ENCODE measurements at regions not wholly inside any gene's neighbourhood (a gene's known extent, or its start where the extent isn't known, plus 50 kb on each side); places are given as distances from the start of the nearest gene placed in this dataset.

GRCh38 chr6:149234051-149234962, 83.2 kb upstream of the TAB2 start:
- peaks cover 12 to 27% of the 10 kb centered on the region in 2 donors for H3K4me1 ChIP-seq (replicated peaks in 1 of 2)
- 64 to 72% (median 68%) methylated on average over 7 of the region's 7 CpGs for WGBS, 4 donors

GRCh38 chr6:149235130-149235561, 82.4 kb upstream of the TAB2 start:
- DNase-seq = peak; percentile 59 to 81 (median 67)
- 20 to 29% (median 25%) methylated on average over 3 of the region's 3 CpGs for WGBS, 4 donors
- Histone ChIP-seq H3K4me3 (no peak overlapping the region), H3K4me1 (replicated peaks in 1 of 2) (peaks cover 12 to 27% of the 10 kb centered on the region in 2 donors), H3K27me3 (no peaks in the 10 kb centered on the region), H3K36me3 (replicated peaks in 1 of 2) (no peaks in the 10 kb centered on the region), H3K9me3 (replicated peaks in 1 of 3) (peaks cover 0 to 1% (median 0%) of the 10 kb centered on the region in 3 donors), H3K27ac (peak overlapping the region in 1 of 5 donors; percentile 35)
- TF ChIP-seq CTCF (IDR thresholded peaks at IDR 0.05) (no peak), POLR2A (IDR thresholded peaks at IDR 0.05) (no peak)
- intact Hi-C loops (cut with DNase I) = no loop called here

More at GRCh38 chr6:149234051-149234962, 83.2 kb upstream of the TAB2 start:
- intact Hi-C loops (cut with DNase I) = no loop called here
- no peaks in the 10 kb centered on the region for H3K27me3 ChIP-seq
- no peak overlapping the region for H3K4me3 ChIP-seq
- H3K27ac ChIP-seq = no peak overlapping the region
- TF ChIP-seq POLR2A (IDR thresholded peaks at IDR 0.05) (no peak), CTCF (IDR thresholded peaks at IDR 0.05) (no peak)
- H3K9me3 ChIP-seq (replicated peaks in 1 of 3) = no peaks in the 10 kb centered on the region
- DNase-seq = no peak
- no peaks in the 10 kb centered on the region for H3K36me3 ChIP-seq (replicated peaks in 1 of 2)

DNA sequence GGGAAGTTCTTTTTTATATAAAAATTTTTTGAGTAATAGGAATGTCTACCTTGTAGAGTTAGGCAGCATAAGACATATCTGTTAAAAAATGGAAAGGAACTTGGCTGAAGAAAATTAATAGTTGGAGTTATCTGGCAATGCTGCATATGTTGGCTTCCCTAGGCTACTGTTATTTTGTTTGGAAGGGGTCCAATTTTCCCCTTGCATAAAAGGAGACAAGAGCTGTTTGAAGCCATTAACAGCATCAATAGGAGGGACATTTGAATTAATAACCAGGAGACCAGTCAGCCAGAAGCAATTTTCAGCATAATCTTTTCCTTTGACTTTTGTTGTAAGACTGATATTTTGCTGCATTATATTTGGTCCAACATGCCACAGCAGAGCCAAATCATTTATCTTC, 80.9 kb upstream of the TAB2 start:
- H3K27me3 ChIP-seq = no peaks in the 10 kb centered on the region
- no peak for DNase-seq

More for the DNA sequence above, 80.9 kb upstream of the TAB2 start:
- no peak for TF ChIP-seq POLR2A (IDR thresholded peaks at IDR 0.05)
- TF ChIP-seq CTCF (IDR thresholded peaks at IDR 0.05) = no peak
- Histone ChIP-seq H3K4me1 (replicated peaks in 1 of 2) (peaks cover 12 to 27% of the 10 kb centered on the region in 2 donors), H3K9me3 (replicated peaks in 1 of 3) (peaks cover 0 to 5% (median 0%) of the 10 kb centered on the region in 3 donors), H3K27ac (no peak overlapping the region), H3K36me3 (replicated peaks in 1 of 2) (no peaks in the 10 kb centered on the region), H3K4me3 (no peak overlapping the region)
- intact Hi-C loops (cut with DNase I) = no loop called here

All from adrenal gland (tissue), 9 donors.